H1 (cell line): ENCODE measurements at regions not wholly inside any gene's neighbourhood (a gene's known extent, or its start where the extent isn't known, plus 50 kb on each side); places are given as distances from the start of the nearest gene placed in this dataset.

Source experiments
- CTCF ChIA-PET: fragments of 300-600 bp; sonication (Branson Sonifier 250); formaldehyde crosslinking; loops from one replicate; lab custom pipeline; 2021; ENCODE audit not compliant: partially characterized antibody; lab: Charles Lee
- POLR2A ChIA-PET: fragments of 300-600 bp; sonication (Branson Sonifier 250); formaldehyde crosslinking; loops from one replicate; lab custom pipeline; 2021; ENCODE audit warnings: inconsistent platforms; ENCODE audit not compliant: partially characterized antibody; lab: Charles Lee
- DNase-seq, 2 experiments: peaks; one replicate each; pipeline versions ENCODE4 v3.0.0 to v3.0.0-alpha.2; 2010 to 2022; ENCODE audit warnings: low spot score in 2 of 2, low read depth in 1 of 2, mixed read lengths in 1 of 2
- FAIRE-seq: peaks from 2 replicates; lab custom pipeline; 2011; peaks lifted over from hg19 to GRCh38; lab: Jason Lieb, UNC
- H2AFZ ChIP-seq: 2 replicates; pipeline ENCODE4 v1.8.1; 2012; ENCODE audit warnings: low read length, inconsistent platforms
- H2AK5ac ChIP-seq: 2 replicates; pipeline ENCODE4 v1.6.1; 2013; ENCODE audit warnings: low read depth, low read length
- H2BK120ac ChIP-seq: replicated peaks from 2 replicates; pipeline ENCODE3; 2013; ENCODE audit warnings: low read depth, low read length, inconsistent platforms
- H2BK12ac ChIP-seq: 2 replicates; pipeline ENCODE4 v1.6.1; 2013; ENCODE audit warnings: low read depth, low read length
- H2BK15ac ChIP-seq: 2 replicates; pipeline ENCODE4 v1.6.1; 2013; ENCODE audit warnings: low read length
- H2BK20ac ChIP-seq: 2 replicates; pipeline ENCODE4 v1.6.1; 2013; ENCODE audit warnings: low read length
- H2BK5ac ChIP-seq: 2 replicates; pipeline ENCODE4 v1.6.1; 2013; ENCODE audit warnings: low read depth, low read length
- H3K14ac ChIP-seq: 2 replicates; pipeline ENCODE4 v1.6.1; 2013; ENCODE audit warnings: inconsistent platforms; ENCODE audit not compliant: insufficient read length
- H3K18ac ChIP-seq: 2 replicates; pipeline ENCODE4 v1.6.1; 2013; ENCODE audit warnings: low read length; ENCODE audit errors: extremely low read depth
- H3K23ac ChIP-seq: 2 replicates; pipeline ENCODE4 v1.6.1; 2013; ENCODE audit warnings: inconsistent platforms; ENCODE audit not compliant: insufficient read length
- H3K23me2 ChIP-seq: 2 replicates; pipeline ENCODE4 v1.6.1; 2013; ENCODE audit warnings: low read depth, low read length
- H3K27ac ChIP-seq: 2 replicates; pipeline ENCODE4 v1.6.1; 2011; ENCODE audit warnings: low read depth, low read length, inconsistent platforms
- H3K27me3 ChIP-seq, 4 experiments: replicated peaks in 1 of 4; 1 replicate in 1 of 4; 2 replicates in 3 of 4; pipeline versions ENCODE4 v1.6.1 to v1.8.1; 2011 to 2013; ENCODE audit warnings: low read length in 3 of 4, mild to moderate bottlenecking in 3 of 4, inconsistent platforms in 2 of 4, mixed read lengths in 2 of 4, moderate library complexity in 1 of 4; ENCODE audit not compliant: control insufficient read depth in 3 of 4, insufficient read depth in 3 of 4; ENCODE audit errors: extremely low read depth in 1 of 4
- H3K36me3 ChIP-seq, 4 experiments: 2 replicates each; pipeline versions ENCODE4 v1.6.1 to v1.8.1; 2011 to 2013; ENCODE audit warnings: mild to moderate bottlenecking in 4 of 4, low read length in 3 of 4, moderate library complexity in 2 of 4, control low read depth in 1 of 4, inconsistent platforms in 1 of 4; ENCODE audit not compliant: insufficient read depth in 4 of 4, control insufficient read depth in 2 of 4
- H3K4ac ChIP-seq: replicated peaks from 2 replicates; pipeline ENCODE3; 2013; ENCODE audit warnings: low read length, low read depth, mixed read lengths, inconsistent platforms; ENCODE audit not compliant: insufficient read length
- H3K4me1 ChIP-seq, 4 experiments: replicated peaks in 1 of 4; 1 replicate in 1 of 4; 2 replicates in 3 of 4; pipeline versions ENCODE4 v1.6.1 to v1.8.1; 2011 to 2013; ENCODE audit warnings: low read length in 3 of 4, inconsistent platforms in 2 of 4, mixed read lengths in 1 of 4; ENCODE audit not compliant: insufficient read depth in 4 of 4, control insufficient read depth in 3 of 4
- H3K4me2 ChIP-seq, 2 experiments: 2 replicates each; pipeline versions ENCODE4 v1.6.1 to v1.8.1; 2011 to 2013; ENCODE audit warnings: low read depth in 2 of 2, low read length in 2 of 2, control low read depth in 1 of 2, inconsistent platforms in 1 of 2, mild to moderate bottlenecking in 1 of 2; ENCODE audit not compliant: insufficient read depth in 1 of 2
- H3K4me3 ChIP-seq, 4 experiments: fragments of 200-600, 300-600 bp in 1 of 4; sonication (generic), shearing (Covaris generic), sonication (Bioruptor Twin) in 1 of 4; 2 replicates each; pipeline versions ENCODE4 v1.5.1 to v1.8.1; 2011 to 2016; ENCODE audit warnings: low read length in 4 of 4, low read depth in 3 of 4, control low read depth in 2 of 4, inconsistent platforms in 2 of 4, mild to moderate bottlenecking in 2 of 4, mixed read lengths in 1 of 4, moderate library complexity in 1 of 4; ENCODE audit not compliant: insufficient read depth in 2 of 4; ENCODE audit errors: extremely low read depth in 1 of 4
- H3K56ac ChIP-seq: replicated peaks from 2 replicates; pipeline ENCODE3; 2013; ENCODE audit warnings: low read depth, mild to moderate bottlenecking, mixed read lengths, low read length, inconsistent platforms; ENCODE audit not compliant: insufficient read length
- H3K79me1 ChIP-seq: 2 replicates; pipeline ENCODE4 v1.6.1; 2013; ENCODE audit warnings: low read depth, low read length, control low read depth
- H3K79me2 ChIP-seq, 2 experiments: 2 replicates each; pipeline versions ENCODE4 v1.6.1 to v1.8.1; 2012 to 2013; ENCODE audit warnings: low read length in 2 of 2, mild to moderate bottlenecking in 2 of 2, inconsistent platforms in 1 of 2; ENCODE audit not compliant: insufficient read depth in 2 of 2, control insufficient read depth in 1 of 2
- H3K9ac ChIP-seq, 4 experiments: replicated peaks in 1 of 4; 1 replicate in 1 of 4; 2 replicates in 3 of 4; pipeline versions ENCODE4 v1.6.1 to v1.8.1; 2011 to 2013; ENCODE audit warnings: low read depth in 3 of 4, low read length in 3 of 4, control low read depth in 2 of 4, mild to moderate bottlenecking in 2 of 4, moderate library complexity in 2 of 4, inconsistent platforms in 1 of 4; ENCODE audit errors: extremely low read depth in 1 of 4
- H3K9me3 ChIP-seq, 2 experiments: 2 replicates each; pipeline versions ENCODE4 v1.6.1 to v1.8.1; 2012 to 2013; ENCODE audit warnings: mild to moderate bottlenecking in 2 of 2, moderate library complexity in 2 of 2, control low read depth in 1 of 2, inconsistent platforms in 1 of 2, low read depth in 1 of 2, low read length in 1 of 2, mixed read lengths in 1 of 2; ENCODE audit not compliant: insufficient read depth in 2 of 2
- H4K20me1 ChIP-seq, 2 experiments: replicated peaks in 1 of 2; 2 replicates each; pipeline versions ENCODE3 to v1.8.1; 2011 to 2013; ENCODE audit warnings: inconsistent platforms in 2 of 2, low read length in 2 of 2, mild to moderate bottlenecking in 1 of 2; ENCODE audit not compliant: insufficient read depth in 2 of 2, control insufficient read depth in 1 of 2
- H4K5ac ChIP-seq: 2 replicates; pipeline ENCODE4 v1.6.1; 2013; ENCODE audit warnings: low read length, low read depth, mixed read lengths, inconsistent platforms; ENCODE audit not compliant: insufficient read length
- H4K8ac ChIP-seq: 2 replicates; pipeline ENCODE4 v1.8.0; 2013; ENCODE audit warnings: mild to moderate bottlenecking, moderate library complexity, low read length, inconsistent platforms; ENCODE audit not compliant: insufficient read depth; ENCODE audit errors: extremely low read depth
- H4K91ac ChIP-seq: replicated peaks from 2 replicates; pipeline ENCODE3; 2013; ENCODE audit warnings: low read length, mixed read lengths, inconsistent platforms; ENCODE audit not compliant: insufficient read length
- CHD2 ChIP-seq: IDR thresholded peaks from 2 replicates; pipeline ENCODE4 v1.6.1; 2012; ENCODE audit warnings: low read length, improper control_type of control experiment
- PHF8 ChIP-seq: fragments of 200-600 bp; sonication (generic); conservative IDR thresholded peaks from 2 replicates; pipeline ENCODE4 v1.7.1; 2012; ENCODE audit warnings: low read depth, mild to moderate bottlenecking, inconsistent platforms, low read length, moderate library complexity
- POU5F1 ChIP-seq: IDR thresholded peaks from 2 replicates; pipeline ENCODE4 v1.6.1; 2011; ENCODE audit warnings: low read depth, mild to moderate bottlenecking, low read length, moderate library complexity
- SIRT6 ChIP-seq: IDR thresholded peaks from one replicate; pipeline ENCODE4 v1.7.1; 2012; ENCODE audit warnings: low read length, inconsistent platforms
- WGBS, 2 experiments: shearing (Covaris generic) in 1 of 2; methylation state at CpG; one replicate each; pipeline versions ENCODE4 v1.1.6 to v1.1.7; 2013 to 2015; ENCODE audit warnings: low lambda C conversion rate in 2 of 2, mixed read lengths in 2 of 2, inconsistent platforms in 1 of 2, low coverage in 1 of 2, missing lambda C conversion rate in 1 of 2; ENCODE audit not compliant: insufficient replicate concordance in 2 of 2, insufficient coverage in 1 of 2, insufficient read length in 1 of 2; ENCODE audit errors: extremely low coverage in 1 of 2, missing lambda C conversion rate in 1 of 2; 5-methylcytosine and 5-hydroxymethylcytosine counted together
- TF ChIP-seq, protein P1 (sequence below): IDR thresholded peaks from 2 replicates; pipeline ENCODE4 v1.6.1; 2012; ENCODE audit warnings: inconsistent platforms

DNA sequence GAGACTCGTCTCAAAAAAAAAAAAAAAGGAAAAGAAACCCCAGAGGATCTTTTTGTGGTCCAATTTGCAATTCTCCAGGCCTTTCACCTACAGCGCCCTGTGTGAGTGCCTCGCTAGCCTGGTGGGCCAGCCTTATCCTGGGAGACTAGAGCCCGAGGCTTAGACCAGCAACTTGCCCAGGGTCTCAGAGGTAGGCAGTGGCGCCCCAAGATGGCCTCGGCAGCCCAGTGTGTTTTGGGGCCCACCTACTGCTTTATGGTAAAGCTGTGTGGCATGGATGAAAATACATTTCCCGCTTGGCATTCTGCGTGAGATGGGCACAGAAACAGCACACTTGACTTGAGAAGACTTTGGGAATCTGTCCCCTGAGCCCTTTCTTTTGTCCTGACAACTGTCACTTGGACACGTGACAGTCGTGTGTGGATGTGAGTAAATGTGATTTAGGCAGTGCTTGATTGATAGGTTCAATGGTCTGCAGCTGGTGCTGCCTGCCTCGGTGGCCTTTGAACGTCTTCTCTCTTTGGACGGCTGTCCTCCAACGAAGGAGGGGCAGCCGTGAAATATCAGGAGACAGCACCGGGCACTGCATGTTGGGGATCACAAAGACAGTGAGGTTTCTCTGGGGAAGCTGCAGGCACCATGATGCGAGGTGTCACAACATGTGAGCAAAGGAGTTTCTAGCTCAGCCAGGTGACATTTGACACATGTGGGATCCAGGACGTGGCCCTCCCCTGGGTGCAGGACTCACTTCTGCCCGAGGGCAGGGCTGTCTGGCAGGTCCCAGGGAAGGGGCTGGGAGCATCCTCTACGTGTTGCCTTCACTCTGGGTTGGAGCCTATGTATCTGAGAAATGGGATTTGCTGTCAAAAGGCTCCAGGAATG is 209.5 kb upstream of the TWIST2 start:
- WGBS, 2 experiments = 94% methylated on average over 19 of the region's 20 CpGs; no CpG with 5 or more reads in 1 of the 2 experiments

More for the DNA sequence above, 209.5 kb upstream of the TWIST2 start:
- no peak overlapping the region for H3K14ac ChIP-seq
- H4K20me1 ChIP-seq = no peaks in the 10 kb centered on the region
- DNase-seq (peak in 1 of 2 experiments; percentile 32), FAIRE-seq (no peak)
- no peak overlapping the region for H2BK12ac ChIP-seq
- no peaks in the 10 kb centered on the region for H3K27me3 ChIP-seq
- H3K23ac ChIP-seq = no peak overlapping the region
- no peak overlapping the region for H3K27ac ChIP-seq
- H3K4me3 ChIP-seq = no peak overlapping the region
- no peak overlapping the region for H2BK5ac ChIP-seq
- H2BK20ac ChIP-seq = no peak overlapping the region
- no peaks in the 10 kb centered on the region for H3K79me2 ChIP-seq
- H2AFZ ChIP-seq = no peak overlapping the region
- H3K4ac ChIP-seq = no peak overlapping the region
- no peak overlapping the region for H3K9ac ChIP-seq
- no peak overlapping the region for H3K56ac ChIP-seq
- H3K9me3 ChIP-seq = no peaks in the 10 kb centered on the region
- no peak overlapping the region for H2AK5ac ChIP-seq
- CTCF ChIA-PET = no interaction called here
- H4K91ac ChIP-seq = no peak overlapping the region
- H3K4me2 ChIP-seq = no peak overlapping the region
- no peak overlapping the region; the same call in 1 of the 2 replicates for H4K8ac ChIP-seq
- H3K36me3 ChIP-seq = no peaks in the 10 kb centered on the region
- H4K5ac ChIP-seq = no peak overlapping the region
- TF ChIP-seq POU5F1 (no peak), PHF8 (no peak), SIRT6 (no peak), CHD2 (no peak)
- TF ChIP-seq, protein P1, sequence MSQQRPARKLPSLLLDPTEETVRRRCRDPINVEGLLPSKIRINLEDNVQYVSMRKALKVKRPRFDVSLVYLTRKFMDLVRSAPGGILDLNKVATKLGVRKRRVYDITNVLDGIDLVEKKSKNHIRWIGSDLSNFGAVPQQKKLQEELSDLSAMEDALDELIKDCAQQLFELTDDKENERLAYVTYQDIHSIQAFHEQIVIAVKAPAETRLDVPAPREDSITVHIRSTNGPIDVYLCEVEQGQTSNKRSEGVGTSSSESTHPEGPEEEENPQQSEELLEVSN = no peak
- no peak overlapping the region for H2BK15ac ChIP-seq
- no peaks in the 10 kb centered on the region for H3K23me2 ChIP-seq
- POLR2A ChIA-PET = no interaction called here
- H3K18ac ChIP-seq = no peak overlapping the region
- H3K4me1 ChIP-seq = no peaks in the 10 kb centered on the region
- H3K79me1 ChIP-seq = no peaks in the 10 kb centered on the region
- H2BK120ac ChIP-seq = no peak overlapping the region
